Liver (tissue), 3 donors: ENCODE measurements at regions not wholly inside any gene's neighbourhood (a gene's known extent, or its start where the extent isn't known, plus 50 kb on each side); places are given as distances from the start of the nearest gene placed in this dataset.

Experiments used
- CTCF ChIP-seq: fragments of 150-350 bp; IDR thresholded peaks from 2 replicates; pipeline ENCODE4 v1.5.1; 2017; ENCODE audit warnings: improper control_type of control experiment, low read depth, low read length; ENCODE audit not compliant: missing input control
- GABPA ChIP-seq, 2 donors: IDR thresholded peaks in 1 of 2; conservative IDR thresholded peaks in 1 of 2; 2 replicates each; pipeline ENCODE4 v1.6.1; 2016; ENCODE audit warnings: antibody characterized with exemption in 2 of 2, mild to moderate bottlenecking in 1 of 2, moderate library complexity in 1 of 2
- JUND ChIP-seq, 2 donors: IDR thresholded peaks; 2 replicates each; pipeline ENCODE4 v1.6.1; 2016; ENCODE audit warnings: antibody characterized with exemption in 2 of 2
- SP1 ChIP-seq: IDR thresholded peaks from 2 replicates; pipeline ENCODE4 v1.6.1; 2018; ENCODE audit warnings: antibody characterized with exemption, mild to moderate bottlenecking
- TAF1 ChIP-seq: conservative IDR thresholded peaks from 2 replicates; pipeline ENCODE4 v1.6.1; 2016; ENCODE audit warnings: antibody characterized with exemption, mild to moderate bottlenecking
- YY1 ChIP-seq: IDR thresholded peaks from 2 replicates; pipeline ENCODE4 v1.6.1; 2016; ENCODE audit warnings: antibody characterized with exemption, mild to moderate bottlenecking
- TF ChIP-seq, protein P1 (sequence below): IDR thresholded peaks from 2 replicates; pipeline ENCODE4 v1.6.1; 2016; ENCODE audit warnings: antibody characterized with exemption
- TF ChIP-seq, protein P2 (sequence below): IDR thresholded peaks from 2 replicates; pipeline ENCODE4 v1.6.1; 2016; ENCODE audit warnings: antibody characterized with exemption
- donor health status: healthy.
- donor health status: healthy.

- TF ChIP-seq CTCF (no peak), SP1 (peak; percentile 88), TAF1 (no peak), GABPA (IDR thresholded peaks at IDR 0.05 in 1 of 2, conservative IDR thresholded peaks at IDR 0.05 in 1 of 2) (no peak), YY1 (peak; percentile 72), JUND (IDR thresholded peaks at IDR 0.05) (peak in 1 of 2 donors; percentile 79)
- TF ChIP-seq, protein P1, sequence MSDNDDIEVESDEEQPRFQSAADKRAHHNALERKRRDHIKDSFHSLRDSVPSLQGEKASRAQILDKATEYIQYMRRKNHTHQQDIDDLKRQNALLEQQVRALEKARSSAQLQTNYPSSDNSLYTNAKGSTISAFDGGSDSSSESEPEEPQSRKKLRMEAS = peak; percentile 58
- TF ChIP-seq, protein P2, sequence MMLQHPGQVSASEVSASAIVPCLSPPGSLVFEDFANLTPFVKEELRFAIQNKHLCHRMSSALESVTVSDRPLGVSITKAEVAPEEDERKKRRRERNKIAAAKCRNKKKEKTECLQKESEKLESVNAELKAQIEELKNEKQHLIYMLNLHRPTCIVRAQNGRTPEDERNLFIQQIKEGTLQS = peak; percentile 25
These were observed 105.9 kb upstream of the SH3BP4 start for GRCh38 chr2:234845602-234846590.
